ENCODE measurements at regions not wholly inside any gene's neighbourhood (a gene's known extent, or its start where the extent isn't known, plus 50 kb on each side); places are given as distances from the start of the nearest gene placed in this dataset.

- TF ChIP-seq POLR2A (IDR thresholded peaks at IDR 0.05) = no peak
- TF ChIP-seq CTCF (IDR thresholded peaks at IDR 0.05) = no peak
Measured at GRCh38 chr10:131833446-131834080, 67.2 kb upstream of the PPP2R2D start.
